NCI-H69 (cell line): ENCODE measurements at regions not wholly inside any gene's neighbourhood (a gene's known extent, or its start where the extent isn't known, plus 50 kb on each side); places are given as distances from the start of the nearest gene placed in this dataset.
A peak's percentile ranks its signal among the peaks of the same experiment; 100 is the strongest.
"Not testable (repeated sequence)": the region's sequence is repeated elsewhere in the genome, so short reads cannot be mapped to it uniquely, and the experiment has no call there.

Experiments
- DNase-seq: peaks from one replicate; lab custom pipeline; 2025; lab: John Stamatoyannopoulos, UW

DNA sequence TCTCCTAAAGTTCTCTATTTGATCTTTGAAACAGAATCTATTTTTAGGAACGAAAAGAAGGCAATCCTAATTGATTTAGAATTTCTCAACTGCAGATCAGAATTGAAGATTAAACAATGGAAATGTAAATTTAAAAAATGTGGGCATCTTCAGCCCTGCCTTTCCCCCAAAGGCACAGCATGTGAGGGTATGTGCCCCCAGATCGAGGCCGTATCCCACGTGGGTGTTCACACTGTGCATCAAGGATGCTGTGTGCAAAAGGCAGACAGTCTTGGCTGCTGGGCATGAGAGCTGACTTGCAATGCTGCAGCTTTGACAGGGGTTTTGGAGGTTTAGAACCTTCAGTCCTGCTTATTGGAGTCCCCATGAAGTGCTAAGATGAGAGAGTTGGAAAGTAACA is 346.3 kb downstream of the VRK1 start:
- DNase-seq: no peak

DNA sequence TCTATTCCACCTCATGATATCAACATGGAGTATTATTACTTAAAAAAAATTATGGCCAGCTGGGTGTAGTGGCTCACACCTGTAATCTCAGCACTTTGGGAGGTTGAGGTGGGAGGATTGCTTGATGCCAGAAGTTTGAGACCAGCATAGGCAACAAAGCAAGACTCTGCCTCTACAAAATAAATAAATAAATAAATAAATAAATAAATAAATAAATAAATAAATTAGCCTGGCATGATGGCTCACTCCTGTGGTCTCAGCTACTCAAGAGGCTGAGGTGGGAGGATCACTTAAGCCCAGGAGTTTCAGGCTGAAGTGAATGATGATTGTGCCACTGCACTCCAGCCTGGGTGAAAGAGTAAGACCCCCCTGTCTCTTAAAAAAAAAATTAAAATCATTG is 350.8 kb downstream of the VRK1 start:
- DNase-seq: not testable (repeated sequence)

DNA sequence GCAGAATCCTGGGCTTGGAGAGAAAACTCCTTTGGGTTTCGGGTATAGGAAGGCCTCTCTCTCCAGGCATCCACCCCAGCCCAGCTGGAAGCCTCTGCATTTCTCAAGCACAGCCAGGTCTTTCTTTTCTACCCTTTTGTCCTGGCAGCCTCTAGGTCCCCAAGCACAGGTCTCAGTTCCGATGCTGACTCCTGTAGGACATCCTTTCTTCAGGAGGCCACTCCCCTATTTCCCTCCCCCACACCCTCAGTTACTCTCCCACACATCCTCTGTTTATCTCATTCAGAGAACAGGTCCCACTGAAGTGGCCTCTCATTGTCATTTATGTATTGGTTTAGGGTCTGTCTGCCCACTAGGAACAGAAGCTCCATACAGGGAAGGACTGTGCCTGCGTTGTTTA is 352.6 kb downstream of the VRK1 start:
- DNase-seq: no peak

DNA sequence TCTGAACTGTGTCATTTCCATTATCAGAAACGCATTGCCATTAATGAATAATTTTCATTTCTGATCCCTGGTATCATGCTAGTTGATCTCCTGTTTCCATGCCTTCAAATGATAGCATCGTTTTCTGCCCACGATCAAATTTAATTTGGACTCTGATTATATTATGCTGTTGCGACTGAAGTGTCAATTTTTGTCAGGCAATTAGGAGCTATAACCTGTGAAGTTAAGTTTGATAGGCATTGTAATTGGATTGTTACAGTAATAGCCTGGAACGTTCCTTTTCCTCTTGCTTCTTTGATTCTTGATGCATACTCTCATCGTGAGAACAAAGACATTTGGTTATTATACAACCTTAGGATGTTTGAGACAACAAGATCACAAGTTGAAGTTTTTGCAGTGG is 356.3 kb downstream of the VRK1 start:
- no peak for DNase-seq

DNA sequence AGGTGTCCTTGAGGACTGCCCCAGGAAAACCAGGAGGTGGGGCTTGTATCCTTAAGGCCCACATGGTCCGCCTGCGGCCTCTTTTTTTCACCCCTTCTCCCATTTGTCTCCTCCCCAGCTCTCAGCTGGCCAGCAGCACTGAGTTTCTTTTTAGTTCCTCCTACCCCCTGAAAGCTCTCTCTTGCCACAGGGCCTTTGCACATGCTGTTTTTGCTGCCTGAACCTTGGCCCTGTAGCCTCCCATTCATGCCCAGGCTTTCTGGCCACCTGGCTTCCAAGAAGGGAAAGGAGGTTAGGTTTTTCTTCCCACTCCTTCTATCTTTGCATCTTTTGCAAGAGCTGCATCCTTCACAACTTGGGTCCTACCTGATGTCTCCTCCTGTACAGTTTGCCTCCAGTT is 358.1 kb downstream of the VRK1 start:
- DNase-seq: no peak

DNA sequence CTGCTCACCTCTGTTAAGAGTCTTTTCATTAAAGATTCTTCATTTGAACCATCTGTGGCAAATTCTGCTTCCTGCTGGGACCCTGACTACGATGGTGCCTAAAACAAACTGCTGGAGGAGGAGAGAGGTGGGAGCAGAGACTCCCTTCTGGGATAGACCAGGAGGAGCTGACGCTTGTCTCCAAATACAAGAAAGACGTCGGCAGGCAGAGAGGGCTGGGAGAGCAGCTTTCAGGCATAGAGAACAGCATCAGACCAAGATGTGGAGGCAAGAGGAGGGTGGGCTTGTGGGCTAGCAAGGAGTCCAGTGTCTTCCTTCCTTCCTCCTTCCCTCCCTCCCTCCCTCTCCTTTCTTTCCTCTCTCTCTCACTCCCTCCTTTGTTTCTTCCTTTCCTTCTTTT is 358.6 kb downstream of the VRK1 start:
- no peak for DNase-seq

DNA sequence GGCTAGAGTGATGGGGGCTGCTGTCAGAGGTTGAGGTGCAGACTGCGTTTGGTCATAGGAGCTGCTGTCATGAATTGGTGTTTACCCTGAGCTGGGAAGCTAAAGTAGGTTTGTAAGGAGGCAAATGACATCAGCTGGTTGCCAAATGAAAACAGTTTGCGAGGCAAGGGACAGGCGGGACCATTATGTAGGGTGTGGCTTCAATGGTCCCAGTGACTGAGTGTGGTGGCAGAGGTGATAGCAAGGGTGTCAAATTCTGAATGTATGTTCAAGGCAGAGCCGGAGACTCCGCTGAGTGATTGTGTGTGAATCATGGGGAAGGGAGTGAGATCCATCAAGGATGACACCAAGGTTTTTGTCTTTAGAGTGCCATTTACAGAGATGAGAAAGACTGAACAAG is 359.5 kb downstream of the VRK1 start:
- no peak for DNase-seq

DNA sequence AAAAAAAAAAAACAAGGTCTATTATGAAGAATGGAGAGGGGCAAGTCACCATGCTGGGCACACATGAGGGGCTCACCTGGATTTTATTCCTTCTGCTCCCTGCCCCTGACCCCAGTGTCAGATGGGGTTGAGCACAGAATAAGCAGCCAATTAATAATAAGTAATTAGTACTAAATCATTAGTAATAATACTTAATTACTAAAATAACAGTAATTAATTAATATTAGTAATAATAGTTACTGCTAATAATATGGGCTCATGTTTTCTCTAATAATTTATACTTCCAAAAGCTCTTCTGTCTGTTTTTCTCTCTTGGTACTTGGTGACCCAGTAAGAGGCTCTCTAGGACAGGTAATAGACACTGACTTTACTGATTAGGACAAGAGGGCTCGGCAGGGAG is 360.9 kb downstream of the VRK1 start:
- no peak for DNase-seq

DNA sequence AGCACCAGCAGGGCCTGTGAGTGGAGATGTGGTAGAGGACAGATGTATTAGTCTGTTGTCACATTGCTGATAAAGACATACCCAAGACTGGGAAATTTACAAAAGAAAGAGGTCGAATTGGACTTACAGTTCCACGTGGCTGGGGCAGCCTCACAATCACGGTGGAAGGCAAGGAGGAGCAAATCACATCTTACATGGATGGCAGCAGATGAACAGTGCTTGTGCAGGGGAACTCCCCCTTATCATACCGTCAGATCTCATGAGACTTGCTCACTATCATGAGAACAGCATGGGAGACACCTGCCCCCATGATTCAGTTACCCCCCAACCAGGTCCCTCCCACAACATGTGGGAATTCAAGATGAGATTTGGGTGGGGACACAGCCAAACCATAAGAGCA is 361.9 kb downstream of the VRK1 start:
- DNase-seq: no peak

DNA sequence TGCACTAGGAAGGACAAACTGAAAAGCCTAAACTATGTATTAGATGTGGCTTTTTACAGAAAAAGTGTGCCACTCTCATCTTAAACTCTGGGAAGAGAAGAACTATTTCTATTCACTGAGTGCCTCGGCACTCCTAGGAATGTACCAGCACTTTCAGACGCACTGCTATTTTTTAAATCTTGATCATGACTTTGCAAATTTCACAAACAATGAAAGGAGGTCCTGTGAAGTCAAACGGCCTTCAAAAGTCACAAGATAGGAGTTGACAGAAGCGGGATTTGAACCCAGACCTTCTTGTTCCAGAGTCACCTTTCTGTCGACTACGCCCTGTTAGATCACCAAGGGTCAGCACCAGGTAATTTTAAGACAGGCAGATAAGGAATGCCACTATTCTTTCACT is 365.4 kb downstream of the VRK1 start:
- no peak for DNase-seq

DNA sequence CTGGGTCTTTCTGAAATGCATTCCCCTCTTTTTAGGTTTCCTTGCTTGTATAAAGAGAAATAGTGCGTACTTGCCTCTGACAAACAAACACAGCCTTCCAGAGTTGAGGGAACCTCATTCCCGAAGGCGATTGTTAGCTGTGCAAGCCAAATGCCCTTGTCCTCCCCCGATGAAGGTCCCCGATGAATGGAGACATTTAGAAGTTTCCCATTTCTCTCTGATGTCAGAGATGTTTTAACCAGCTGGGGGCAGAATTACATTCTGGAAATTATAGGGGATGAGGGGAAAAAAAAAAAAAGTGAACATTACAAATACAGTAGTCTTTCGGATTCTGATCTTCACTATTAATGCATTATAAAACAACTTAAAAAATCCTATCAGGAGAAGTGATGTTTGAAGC is 366.8 kb downstream of the VRK1 start:
- no peak for DNase-seq

DNA sequence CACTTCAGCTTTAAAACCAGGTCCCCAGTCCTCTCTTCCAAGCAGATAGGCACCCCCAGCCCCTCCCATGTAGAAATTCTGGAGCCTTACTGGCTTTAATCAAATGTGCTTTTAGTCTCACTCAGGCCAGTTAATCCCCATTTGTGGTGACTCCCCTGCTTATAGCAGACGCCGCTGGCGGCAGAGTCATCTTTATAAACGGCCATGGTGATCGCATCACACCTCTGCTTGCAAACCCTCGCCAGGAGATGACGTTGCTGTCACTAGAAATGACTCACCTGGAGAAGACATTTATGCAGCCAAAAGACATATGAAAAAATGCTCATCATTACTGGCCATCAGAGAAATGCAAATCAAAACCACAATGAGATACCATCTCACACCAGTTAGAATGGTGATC is 369.3 kb downstream of the VRK1 start:
- no peak for DNase-seq

DNA sequence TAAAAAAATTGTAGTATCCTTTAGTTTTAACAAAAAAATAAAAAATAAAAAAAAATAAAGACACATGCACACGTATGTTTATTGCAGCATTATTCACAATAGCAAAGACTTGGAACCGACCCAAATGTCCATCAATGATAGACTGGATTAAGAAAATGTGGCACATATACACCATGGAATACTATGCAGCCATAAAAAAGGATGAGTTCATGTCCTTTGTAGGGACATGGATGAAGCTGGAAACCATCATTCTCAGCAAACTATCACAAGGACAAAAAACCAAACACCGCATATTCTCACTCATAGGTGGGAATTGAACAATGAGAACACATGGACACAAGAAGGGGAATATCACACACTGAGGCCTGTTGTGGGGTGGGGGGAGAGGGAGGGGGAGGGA is 370.4 kb downstream of the VRK1 start:
- DNase-seq: not testable (repeated sequence)

DNA sequence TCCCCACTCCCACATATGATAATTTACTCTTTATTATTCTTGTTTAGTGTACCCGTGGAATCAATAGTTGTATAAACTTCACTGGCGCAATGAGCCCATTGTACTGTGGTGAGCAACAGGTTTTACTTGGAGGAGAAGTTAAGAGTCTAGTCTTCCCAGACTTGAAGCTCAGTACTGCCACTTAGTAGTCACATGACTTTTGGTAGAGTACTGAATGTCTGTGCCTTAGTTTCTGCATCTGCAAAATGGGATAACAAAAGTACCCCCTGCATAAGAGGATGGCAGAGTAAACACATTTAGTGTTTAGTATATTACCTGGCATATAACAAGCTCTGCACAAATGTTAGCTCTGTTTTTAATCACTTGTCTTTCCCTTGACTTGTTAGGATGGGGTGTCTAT is 375.5 kb downstream of the VRK1 start:
- DNase-seq: no peak

DNA sequence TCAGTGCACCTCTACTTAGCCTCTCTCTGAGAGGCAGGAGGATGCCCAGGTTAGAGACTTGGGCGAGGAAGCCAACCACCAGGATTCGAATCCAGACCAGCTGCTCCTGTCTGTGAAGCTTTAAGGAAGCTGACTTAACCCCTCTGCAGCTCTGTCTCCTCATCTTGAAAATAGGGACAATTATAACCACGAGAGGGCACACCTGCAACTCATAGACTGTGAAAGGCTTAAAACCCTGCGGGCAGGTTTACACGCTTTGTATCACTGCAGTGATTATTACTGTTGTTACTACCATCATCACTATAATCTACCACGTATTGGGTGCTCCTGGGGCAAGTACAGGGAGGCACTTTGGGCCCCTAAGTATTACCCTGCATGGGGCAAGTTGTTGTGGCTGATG is 379.8 kb downstream of the VRK1 start:
- DNase-seq: peak; percentile 69

DNA sequence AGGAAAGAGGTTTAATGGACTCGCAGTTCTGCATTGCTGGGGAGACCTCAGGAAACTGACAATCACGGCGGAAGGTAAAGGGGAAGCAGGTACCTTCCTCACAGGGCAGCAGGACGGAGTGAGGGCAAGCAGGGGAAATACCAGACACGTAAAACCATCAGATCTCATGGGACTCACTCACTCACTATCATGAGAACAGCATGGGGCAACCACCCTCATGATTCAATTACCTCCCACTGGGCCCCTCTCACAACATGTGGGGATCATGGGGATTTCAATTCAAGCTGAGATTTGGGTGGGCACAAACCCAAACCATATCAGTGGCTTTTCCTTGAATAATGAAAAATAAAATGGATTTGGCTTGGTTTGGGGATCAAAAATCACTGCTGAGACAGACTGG is 380.5 kb downstream of the VRK1 start:
- DNase-seq: no peak

DNA sequence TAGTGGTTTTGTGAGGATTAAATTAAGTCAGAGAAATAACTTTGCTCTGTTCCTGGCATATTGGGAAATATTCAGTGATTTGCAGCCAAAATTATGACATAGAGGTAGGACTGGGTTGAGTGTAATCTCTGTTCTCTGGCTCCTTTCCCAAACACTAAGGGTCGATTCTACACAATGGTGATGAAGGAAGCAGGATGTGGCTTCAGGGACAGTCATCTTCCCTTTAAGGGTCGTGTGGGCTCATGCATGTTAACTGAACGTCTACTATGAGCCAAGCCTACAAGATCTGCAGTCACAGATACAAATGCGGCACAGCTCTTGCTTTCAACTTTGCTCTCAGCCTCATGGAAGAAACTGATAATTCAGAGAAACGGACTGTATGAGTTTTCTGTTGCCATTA is 381.6 kb downstream of the VRK1 start:
- DNase-seq: no peak

DNA sequence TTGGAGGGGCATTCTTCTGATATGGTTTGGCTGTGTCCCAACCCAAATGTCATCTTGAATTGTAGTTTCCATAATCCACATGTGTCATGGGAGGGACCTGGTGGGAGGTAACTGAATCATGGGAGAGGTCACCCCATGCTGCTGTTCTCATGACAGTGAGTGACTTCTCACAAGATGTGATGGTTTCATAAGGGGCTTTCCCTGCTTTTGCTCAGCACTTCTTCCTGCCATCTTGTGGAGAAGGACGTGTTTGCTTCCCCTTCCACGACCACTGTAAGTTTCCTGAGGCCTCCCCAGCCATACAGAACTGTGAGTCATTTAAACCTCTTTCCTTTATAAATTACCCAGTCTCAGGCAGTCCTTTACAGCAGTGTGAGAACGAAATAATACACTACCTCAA is 382.4 kb downstream of the VRK1 start:
- DNase-seq: no peak

DNA sequence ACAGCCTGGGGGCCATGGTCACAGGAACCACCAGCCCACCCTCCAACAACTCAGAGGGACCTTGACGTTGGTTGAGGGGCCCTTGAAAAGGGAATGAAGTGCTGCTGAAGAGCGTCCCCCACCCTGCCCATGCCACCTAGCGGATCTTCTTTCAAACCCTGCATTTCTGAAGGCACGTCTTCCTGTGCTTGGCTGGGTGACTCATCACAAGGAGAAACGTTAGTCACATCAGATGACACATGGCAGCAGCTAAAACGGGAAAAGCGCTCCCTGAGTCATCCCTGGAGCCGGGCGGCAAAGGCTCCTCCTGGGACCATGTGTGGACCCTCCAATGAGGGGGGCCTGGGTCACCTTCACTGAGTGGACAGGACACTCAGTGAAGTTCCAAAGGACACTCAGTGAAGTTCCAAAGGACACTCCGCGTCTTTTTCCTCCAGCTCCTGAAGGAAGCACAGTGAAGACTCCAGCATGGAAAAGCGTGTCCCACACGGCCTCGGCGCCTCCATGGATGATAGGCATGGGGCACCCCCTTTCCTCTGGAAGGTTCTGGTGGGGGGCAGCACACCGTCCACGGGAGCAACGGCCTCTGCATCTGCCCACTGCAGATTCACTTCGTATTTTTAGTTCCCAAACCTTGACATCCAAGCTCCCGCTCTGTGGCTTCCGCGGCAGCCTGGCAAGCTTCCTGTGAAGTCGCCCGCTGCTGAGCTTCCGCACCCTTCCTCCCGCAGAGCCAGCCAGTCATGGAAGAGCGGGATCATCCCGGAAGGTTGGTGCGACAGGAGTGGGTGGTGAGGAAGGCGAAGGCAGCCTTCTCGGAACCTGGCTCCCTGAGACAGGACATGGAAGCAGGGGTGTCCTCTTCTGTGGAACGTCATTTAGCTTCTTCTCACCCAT is 383.4 kb downstream of the VRK1 start:
- no peak for DNase-seq

DNA sequence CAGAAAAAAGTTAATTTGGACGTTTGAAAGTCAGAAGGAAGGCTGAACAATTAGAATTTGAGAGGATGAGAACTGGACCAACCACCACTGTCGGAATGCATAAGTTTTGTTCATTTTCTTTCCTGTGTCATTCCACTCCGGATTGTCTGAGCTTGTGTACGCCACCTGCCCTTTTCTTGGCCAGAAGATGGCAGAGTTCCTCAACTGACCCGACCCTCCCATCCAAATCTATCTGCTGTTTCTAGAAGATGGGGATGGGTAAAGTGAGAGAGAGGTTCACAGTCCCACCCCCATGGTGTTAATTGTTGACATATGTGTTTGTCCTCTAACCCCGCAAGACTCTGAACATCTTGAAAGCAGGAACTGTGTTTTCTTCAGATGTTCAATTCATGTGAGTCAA is 388.0 kb downstream of the VRK1 start:
- peak; percentile 32 for DNase-seq

DNA sequence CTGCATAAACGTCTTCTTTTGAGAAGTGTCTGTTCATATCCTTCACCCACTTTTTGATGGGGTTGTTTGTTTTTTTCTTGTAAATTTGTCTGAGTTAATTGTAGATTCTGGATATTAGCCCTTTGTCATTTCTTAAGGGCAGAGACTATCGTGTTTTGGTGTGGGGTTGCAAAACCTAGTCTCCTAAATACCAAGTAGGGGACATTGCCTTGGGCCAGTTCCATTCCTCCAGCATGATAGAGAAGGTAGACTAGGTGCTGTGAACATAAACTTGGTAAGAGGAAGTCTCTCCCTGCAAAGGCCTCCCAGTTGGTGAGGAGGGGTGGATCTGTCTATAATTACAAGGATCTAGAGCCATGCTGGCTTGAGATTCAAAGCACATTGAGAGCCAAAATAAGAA is 390.7 kb downstream of the VRK1 start:
- DNase-seq: no peak

DNA sequence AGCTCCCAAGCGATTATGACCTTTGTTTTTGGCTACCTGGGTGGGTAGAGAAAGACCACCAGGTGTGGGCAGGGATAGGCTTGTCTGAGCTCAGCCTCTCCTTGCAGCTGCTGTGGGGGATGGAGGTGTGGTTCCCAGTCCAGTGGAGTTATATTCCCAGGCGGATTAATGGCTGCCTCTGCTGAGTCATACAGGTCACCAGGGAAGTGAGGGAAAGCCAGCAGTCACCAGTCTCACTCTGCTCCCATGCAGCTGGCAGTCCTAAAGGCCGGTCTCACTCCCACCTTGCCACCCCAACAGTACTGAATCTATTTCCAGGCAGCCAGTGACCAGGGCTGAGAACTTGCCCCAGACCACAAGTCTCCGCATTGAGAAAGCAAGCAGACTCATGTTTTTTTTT is 399.2 kb downstream of the VRK1 start:
- DNase-seq: no peak

DNA sequence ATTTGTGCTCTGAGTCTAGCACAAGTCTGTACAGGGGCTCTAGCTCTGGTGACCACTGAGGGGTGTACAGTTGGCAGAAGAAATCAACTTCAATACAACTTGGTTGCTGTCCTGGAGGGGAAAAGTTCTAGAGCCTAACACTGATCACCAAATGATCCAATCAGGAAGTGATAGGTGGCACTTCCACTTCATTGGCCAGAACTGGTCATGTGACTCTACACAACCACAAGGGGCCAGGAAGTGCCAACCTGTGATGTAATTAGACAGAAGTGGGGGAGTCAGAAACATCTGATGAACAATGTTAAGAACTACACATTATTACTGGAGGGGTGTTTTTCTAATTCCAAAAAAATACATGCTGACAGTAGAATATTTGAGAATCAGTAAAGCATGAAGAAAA is 401.6 kb downstream of the VRK1 start:
- DNase-seq: no peak

DNA sequence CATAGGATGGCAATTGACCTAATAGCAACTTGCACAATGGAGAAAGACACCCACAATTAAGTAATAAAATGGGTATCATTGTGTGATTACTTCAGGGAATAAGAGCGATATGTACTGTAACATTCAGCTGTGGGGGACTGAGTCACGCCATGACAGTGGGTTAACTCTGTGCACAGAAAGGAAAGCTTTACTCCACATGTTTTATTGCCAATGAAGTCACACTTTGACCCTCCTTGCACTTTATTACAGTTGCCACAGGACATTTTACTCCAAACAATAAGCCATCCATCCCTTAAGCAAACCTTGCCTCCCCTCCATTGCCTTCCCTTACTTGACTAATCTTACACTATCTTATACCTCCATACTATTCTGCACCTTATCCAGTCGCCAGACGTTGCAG is 403.1 kb downstream of the VRK1 start:
- DNase-seq: no peak
